Right ventricle myocardium inferior (tissue), 1 donor: ENCODE measurements at regions not wholly inside any gene's neighbourhood (a gene's known extent, or its start where the extent isn't known, plus 50 kb on each side); places are given as distances from the start of the nearest gene placed in this dataset.

Source experiments
- ATAC-seq: fragments of 200-7000 bp; cut with Tn5 transposase; one replicate; pipeline ENCODE4 v1.9.1; 2020; ENCODE audit warnings: mild to moderate bottlenecking, moderate library complexity
- DNase-seq: peaks from one replicate; pipeline ENCODE4 v3.0.0; 2021; ENCODE audit errors: missing footprints
- intact Hi-C: fragments of 100-400 bp; cut with DNase I; formaldehyde crosslinking; loops from one replicate; pipeline ENCODE4 v1.11.0; 2022
- donor health status: DM: no; HTN: yes; CAD: no; lungs with severe emphysema.

DNA sequence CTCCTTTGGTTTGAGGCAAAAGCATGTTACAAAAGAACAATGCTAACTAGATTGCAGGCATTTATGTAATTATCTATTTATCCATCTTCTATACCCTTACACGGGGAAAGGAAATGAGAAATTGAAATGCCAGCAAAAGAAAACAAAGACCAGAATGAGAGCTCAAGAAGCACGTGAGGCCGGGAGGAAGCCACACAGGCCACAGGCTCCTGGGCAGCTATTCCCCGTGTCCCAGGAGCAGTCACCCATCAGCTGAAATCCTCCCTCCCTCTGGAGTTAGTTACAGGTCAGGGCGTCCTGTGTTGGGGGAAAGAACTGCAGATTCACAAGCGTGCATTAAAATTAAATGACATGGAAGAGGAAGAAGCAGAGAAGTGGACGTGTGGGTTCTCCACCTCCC lies 64.7 kb upstream of the RPS6KA2 start:
- peak; percentile 33 for ATAC-seq
- intact Hi-C loops, result loop anchor here (1.0 to 5.0 kb wide), 2 partner anchors 64 to 134 kb away; partner anchors contain the start of gene RPS6KA2
- no peak for DNase-seq

DNA sequence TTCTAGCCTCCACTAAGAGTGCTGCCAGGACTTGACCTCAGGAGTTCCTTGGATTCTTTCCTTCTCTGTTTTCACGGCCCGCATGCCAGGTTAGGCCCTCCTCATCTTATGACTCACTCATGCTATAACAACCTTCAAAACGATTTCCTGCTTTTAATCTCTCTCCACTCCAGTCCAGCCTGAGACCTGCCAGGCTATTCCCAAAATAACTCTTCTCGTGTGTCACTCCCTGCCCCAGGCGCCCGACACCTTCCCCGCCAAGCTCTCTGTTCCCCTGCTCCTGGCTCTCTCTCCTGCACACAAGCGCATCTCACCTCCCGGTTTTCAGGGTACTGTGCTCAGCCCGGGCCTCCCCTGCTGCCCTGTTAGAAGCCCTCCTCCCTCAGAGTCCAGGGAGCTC lies 64.1 kb upstream of the RPS6KA2 start:
- DNase-seq, result no peak

DNA sequence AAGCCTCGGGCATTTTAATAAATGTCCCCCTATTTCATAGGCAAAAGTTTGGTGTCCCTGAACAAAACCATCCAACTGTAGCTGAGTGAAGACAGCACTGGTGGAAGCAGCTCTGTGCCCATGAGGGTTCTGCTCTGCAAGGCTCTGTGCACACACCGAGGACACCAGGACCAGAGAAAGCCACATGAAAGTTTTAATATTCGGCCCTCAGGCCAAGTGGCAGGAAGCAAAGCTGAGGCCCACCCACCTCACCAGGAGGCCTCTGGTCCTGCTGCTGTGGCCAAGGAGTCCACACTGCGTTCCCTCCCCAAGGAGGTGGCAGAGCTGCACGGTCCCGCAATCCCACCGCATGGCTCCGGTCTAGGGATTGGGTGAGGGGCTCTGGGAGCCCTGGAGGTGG lies 62.6 kb upstream of the RPS6KA2 start:
- DNase-seq (no peak), ATAC-seq (no peak)
- intact Hi-C loops, result loop anchor here (5.0 kb wide), 1 partner anchor 62 kb away; the partner anchor contains the start of gene RPS6KA2

More for the DNA sequence above, 64.1 kb upstream of the RPS6KA2 start:
- intact Hi-C loops, result loop anchor here (1.0 to 5.0 kb wide), 2 partner anchors 64 to 134 kb away; partner anchors contain the start of gene RPS6KA2
- ATAC-seq, result peak; percentile 92

DNA sequence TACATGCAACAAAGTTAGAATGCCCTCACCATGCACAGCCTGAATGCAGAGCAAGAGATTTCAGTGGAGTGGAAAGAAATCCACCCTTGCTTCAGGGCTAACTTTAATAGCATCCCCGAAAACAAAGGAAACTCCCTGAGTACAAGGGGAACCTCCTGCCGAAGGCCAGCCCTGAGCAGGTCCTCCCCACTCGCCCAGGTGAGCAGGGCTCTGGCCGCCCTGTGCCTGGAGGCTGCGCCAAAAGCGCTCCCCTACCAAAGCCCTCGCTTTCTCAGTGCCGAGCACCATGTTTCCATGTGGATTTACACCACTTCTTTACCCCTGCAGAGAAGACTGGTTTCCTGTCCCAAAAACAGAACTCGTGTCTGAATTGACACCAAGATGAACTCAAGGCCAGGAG lies 61.9 kb upstream of the RPS6KA2 start:
- intact Hi-C loops, result no loop called here
- ATAC-seq (no peak), DNase-seq (no peak)

DNA sequence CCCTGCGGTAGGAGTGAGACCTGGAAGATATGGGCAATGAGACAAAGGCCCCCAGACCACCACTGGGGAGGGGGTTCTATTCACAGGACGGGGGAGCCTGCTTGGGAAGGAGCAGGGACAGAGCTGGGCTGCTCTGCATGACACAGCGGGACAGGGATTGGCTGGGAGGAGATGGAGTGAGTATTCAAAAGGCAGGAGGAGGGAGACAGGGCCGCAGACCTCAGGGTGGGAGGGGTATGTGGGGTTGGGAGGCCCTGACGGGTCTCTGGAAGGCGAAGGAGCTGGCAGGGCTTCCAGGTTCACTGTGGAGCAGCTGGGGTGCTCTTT lies 60.8 kb upstream of the RPS6KA2 start:
- no peak for DNase-seq
- no peak for ATAC-seq
- intact Hi-C loops, result no loop called here

DNA sequence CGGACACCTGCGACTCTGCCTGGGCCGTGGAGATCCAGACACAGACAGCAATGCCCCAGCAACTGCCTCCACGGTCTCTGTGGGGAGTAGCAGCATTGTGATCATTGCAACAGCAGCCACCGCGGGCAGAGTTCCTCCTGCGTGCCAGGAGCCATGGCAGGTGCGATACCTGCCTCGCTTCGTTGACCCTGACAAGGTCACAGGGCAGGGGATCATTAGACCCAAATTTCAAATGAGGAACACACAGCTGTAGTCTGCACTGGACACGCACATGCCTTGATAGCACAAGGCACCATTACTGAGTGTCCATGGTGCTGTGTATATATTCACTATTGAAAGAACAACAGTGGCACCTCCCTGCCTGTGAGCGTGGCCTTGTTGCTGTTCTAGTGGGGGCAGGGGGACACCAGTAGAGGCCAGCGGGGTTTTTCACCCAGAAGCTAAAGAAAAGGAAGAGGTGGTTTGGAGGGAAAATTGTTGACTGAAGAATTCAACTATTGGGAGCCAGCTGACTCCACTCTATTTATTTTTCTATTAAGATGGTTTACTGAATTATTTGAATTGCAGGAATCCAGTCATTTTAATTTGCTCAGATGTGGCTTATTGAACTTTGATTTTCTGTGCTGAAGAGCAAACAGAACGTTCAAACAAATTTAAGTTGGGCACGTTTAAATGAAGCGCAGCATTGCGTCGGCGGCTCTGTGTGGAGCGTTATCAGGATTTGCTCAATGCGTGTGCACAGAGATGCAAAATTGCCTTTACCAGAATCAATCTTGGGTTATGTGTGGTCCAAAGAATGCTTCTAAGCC lies 60.2 kb upstream of the RPS6KA2 start:
- DNase-seq (no peak), ATAC-seq (no peak)
- intact Hi-C loops, result no loop called here

DNA sequence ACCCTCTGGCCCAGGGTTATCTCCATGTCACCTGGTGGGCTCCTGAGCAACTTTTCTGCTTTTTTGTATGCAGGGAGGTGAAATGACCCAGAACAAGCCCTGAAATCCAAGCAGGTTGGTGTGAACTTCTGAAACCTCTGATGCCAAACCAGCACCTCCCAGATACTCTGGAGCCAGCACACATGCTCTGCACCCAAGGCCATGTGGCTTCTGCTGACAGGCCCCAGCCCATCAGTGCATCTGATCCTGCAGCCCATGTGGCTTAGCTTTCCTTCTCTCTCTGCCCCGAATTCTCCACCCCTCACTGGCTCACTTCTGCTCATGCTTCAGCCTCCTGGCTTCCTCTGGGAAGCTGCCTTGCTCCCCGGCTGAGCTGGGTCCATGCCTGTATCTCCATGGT lies 59.3 kb upstream of the RPS6KA2 start:
- no peak for DNase-seq
- no peak for ATAC-seq
- intact Hi-C loops, result no loop called here

DNA sequence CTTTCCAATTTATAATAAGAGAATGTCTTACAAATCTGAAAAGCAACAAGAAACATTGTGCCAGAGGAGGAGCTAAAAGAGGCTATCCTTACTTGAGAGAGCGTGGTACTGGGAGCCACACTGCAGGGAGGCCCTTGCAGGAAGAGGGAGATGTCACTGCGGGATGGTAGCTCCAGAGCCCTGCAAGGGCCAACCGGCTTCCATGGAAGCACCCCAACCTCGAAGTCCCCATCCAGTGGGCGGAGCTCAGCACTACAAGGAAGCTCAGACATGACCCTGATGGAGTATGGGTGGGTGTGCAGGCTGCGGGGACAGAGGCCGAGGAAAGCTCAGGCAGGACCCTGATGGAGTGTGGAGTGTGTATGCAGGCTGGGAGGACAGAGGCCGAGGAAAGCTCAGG lies 57.8 kb upstream of the RPS6KA2 start:
- intact Hi-C loops, result no loop called here
- no peak for DNase-seq
- no peak for ATAC-seq

DNA sequence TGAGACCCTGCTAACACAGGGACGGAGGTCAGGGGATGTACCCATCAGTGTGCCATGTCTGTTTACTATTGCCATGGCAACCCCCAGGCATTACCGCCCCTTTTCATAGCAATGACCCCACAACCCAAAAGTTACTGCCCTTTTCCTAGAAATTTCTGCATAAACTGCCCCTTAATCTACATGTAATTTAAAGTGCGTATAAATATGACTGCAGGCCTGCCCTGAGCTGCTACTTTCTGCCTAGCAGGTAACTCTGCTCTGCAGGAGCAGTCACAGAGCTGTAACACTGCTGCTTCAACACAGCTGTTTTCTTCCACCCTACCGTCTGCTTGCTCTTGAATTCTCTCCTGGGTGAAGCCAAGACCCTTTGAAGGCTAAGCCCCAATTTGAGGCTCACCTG lies 57.1 kb upstream of the RPS6KA2 start:
- intact Hi-C loops, result no loop called here

DNA sequence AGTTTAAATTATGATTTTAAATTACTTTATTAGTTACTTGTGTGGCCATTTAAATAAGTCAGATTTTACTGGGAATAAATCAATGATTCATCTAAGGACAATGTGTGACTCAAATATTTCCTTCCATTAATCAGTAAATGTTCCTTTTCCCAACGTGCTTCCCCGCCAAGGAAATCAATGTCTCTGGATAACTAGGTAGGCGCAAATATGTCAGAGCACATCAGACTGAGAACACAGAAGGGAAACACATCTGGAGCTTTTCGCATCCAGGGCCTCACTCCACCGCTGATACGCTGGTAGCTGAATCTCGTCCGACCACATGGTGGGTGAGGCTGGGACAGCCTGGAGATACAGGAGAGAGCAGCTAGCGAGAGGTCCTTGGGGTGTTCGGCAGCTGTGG lies 56.4 kb upstream of the RPS6KA2 start:
- intact Hi-C loops, result no loop called here

More for the DNA sequence above, 57.1 kb upstream of the RPS6KA2 start:
- ATAC-seq (no peak), DNase-seq (no peak)

DNA sequence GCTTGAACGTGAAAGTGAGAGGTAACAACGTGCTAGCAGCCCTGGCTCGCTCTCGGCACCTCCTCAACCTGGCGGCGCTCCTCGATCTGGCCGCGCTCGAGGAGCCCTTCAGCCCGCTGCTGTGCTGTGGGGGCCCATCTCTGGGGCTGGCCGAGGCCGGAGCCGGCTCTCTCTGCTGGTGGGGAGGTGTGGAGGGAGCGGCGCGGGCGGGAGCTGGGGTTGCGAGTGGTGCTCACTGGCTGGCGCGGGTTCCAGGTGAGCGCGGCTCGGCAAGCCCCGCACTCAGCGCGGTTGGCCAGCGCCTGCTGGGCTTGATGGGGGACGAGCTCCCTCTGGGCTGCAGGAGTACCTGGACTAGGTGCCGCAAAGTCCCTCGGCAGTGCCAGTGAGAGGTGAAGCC lies 52.5 kb upstream of the RPS6KA2 start:
- ATAC-seq (no peak), DNase-seq (no peak)
- intact Hi-C loops, result no loop called here

More for the DNA sequence above, 56.4 kb upstream of the RPS6KA2 start:
- DNase-seq, result no peak
- no peak for ATAC-seq

DNA sequence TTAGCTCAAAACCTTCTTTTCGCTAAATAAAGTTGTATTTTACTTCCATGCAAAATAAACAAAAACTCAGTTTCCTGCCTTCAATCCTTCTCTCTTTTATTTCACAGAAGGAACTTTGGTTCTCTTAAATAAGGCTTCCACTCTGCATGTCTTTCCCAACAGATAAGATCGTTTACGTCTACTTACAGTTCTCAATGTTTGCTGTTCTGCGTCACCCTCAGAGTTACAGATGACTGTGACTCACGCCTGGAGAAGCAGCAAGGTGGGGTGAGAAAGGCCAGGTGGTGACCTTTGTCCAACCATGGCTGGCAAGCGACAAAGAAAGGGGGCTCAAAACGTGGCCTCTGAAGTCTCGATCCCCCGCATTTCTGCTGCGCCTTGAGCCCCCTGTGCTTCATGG lies 51.4 kb upstream of the RPS6KA2 start:
- DNase-seq (no peak), ATAC-seq (no peak)
- intact Hi-C loops, result no loop called here

DNA sequence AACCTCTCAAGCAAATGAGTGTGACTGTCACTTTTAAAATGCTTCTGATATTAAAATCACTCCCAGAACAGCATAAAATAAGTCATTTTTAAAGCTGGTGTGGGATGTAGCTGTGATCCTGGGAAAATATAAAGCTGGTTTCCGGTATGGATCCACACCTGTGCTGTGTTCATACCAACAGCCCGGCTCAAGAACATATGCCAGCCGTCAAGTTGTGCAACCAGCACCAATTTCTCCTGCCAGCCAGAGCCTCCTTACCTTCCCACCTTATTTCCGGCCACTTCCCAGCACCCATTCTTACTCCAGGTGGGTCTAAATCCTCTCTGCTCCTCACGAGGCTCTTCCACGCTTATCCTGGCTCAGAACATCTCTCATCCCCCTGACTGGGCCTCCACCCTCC lies 50.9 kb upstream of the RPS6KA2 start:
- no peak for DNase-seq
- intact Hi-C loops, result no loop called here
- no peak for ATAC-seq
